Neural cell (in vitro differentiated cells): ENCODE measurements at regions not wholly inside any gene's neighbourhood (a gene's known extent, or its start where the extent isn't known, plus 50 kb on each side); places are given as distances from the start of the nearest gene placed in this dataset.

ENCODE experiments used
- CTCF ChIP-seq: fragments of 450-650 bp; IDR thresholded peaks from 2 replicates; pipeline ENCODE4 v1.5.1; 2014; ENCODE audit warnings: antibody characterized with exemption, mild to moderate bottlenecking, moderate library complexity; ENCODE audit not compliant: poor library complexity, severe bottlenecking
- POLR2AphosphoS5 ChIP-seq: IDR thresholded peaks from 2 replicates; pipeline ENCODE4 v1.6.1; 2012
- RAD21 ChIP-seq: fragments of 450-650 bp; conservative IDR thresholded peaks from 2 replicates; pipeline ENCODE4 v1.6.1; 2014; ENCODE audit warnings: antibody characterized with exemption, mild to moderate bottlenecking, moderate library complexity
- REST ChIP-seq: IDR thresholded peaks from 2 replicates; pipeline ENCODE4 v1.6.1; 2012; ENCODE audit warnings: borderline replicate concordance

GRCh38 chr13:63690672-63691071, 2275.0 kb upstream of the PCDH20 start:
- TF ChIP-seq CTCF (no peak), POLR2AphosphoS5 (no peak), REST (no peak), RAD21 (no peak)
